Psoas muscle (tissue), 7 donors: ENCODE measurements at regions not wholly inside any gene's neighbourhood (a gene's known extent, or its start where the extent isn't known, plus 50 kb on each side); places are given as distances from the start of the nearest gene placed in this dataset.
"Not testable (repeated sequence)": the region's sequence is repeated elsewhere in the genome, so short reads cannot be mapped to it uniquely, and the experiment has no call there.

Source experiments
- ATAC-seq, 4 donors: fragments of 200-7000 bp; cut with Tn5 transposase; one replicate each; pipeline ENCODE4 v1.9.1; 2020; ENCODE audit warnings: moderate library complexity in 3 of 4, mild to moderate bottlenecking in 2 of 4
- DNase-seq, 2 donors: peaks; one replicate each; pipeline ENCODE4 v3.0.0-alpha.2; 2020
- H3K27ac ChIP-seq: fragments of 200-600 bp; one replicate; pipeline ENCODE4 v1.8.0; 2022
- H3K27me3 ChIP-seq, 3 donors: fragments of 200-600 bp in 1 of 3; one replicate each; pipeline versions ENCODE4 v1.6.1 to v1.8.0; 2013 to 2022; ENCODE audit warnings: low read length in 2 of 3, mild to moderate bottlenecking in 2 of 3, moderate library complexity in 1 of 3; ENCODE audit not compliant: insufficient read depth in 3 of 3
- H3K36me3 ChIP-seq, 2 donors: fragments of 200-600 bp in 1 of 2; one replicate each; pipeline versions ENCODE4 v1.6.1 to v1.8.0; 2013 to 2022; ENCODE audit warnings: low read depth in 1 of 2, mild to moderate bottlenecking in 1 of 2, moderate library complexity in 1 of 2; ENCODE audit not compliant: insufficient read depth in 1 of 2
- H3K4me1 ChIP-seq: fragments of 200-600 bp; one replicate; pipeline ENCODE4 v1.8.0; 2022
- H3K4me3 ChIP-seq: fragments of 200-600 bp; one replicate; pipeline ENCODE4 v1.8.0; 2022; ENCODE audit warnings: mild to moderate bottlenecking
- H3K9me3 ChIP-seq: fragments of 200-600 bp; one replicate; pipeline ENCODE4 v1.8.0; 2022
- WGBS, 3 donors: extraction: QIAGEN DNeasy Blood & Tissue Kit; methylation state at CpG; one replicate each; pipeline versions ENCODE4 v1.1.6 to v1.1.7; 2013; 5-methylcytosine and 5-hydroxymethylcytosine counted together
- intact Hi-C, 2 donors: fragments of 100-400 bp; cut with DNase I; formaldehyde crosslinking; loops; one replicate each; pipeline versions ENCODE4 v1.11.0 to v1.14.2; 2022
- donor health status: healthy with polysubstance abuse.
- donor health status: DM: no; HTN: no; CAD: no; lungs with moderate emphysema.
- donor health status: Bipolar disorder and iron deficiency.
- donor health status: healthy.
- donor health status: DM: yes; HTN: yes; CAD: no.
- donor health status: DM: no; HTN: no; CAD: no.
- donor health status: DM: yes; HTN: yes; CAD: no.

DNA sequence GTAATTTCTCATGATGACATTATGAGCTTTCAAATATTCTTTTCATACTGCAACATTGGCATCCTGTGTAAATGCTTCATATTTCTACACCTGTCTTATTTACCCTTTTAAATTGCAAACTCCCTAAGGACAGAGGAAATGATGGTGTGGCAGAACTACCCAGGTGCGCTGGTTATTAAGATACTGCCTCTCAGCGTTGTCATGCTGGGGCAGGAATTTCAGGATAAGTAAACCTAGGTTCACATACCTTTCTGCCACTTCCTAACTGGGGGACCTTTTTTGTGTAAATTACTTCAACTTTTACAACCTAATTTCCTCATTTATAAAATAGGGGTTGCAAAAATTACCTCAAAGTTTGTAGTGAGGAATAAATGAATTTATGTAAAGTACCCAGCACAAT lies 137.7 kb upstream of the NBPF26 start:
- H3K27ac ChIP-seq, ATAC-seq, H3K36me3 ChIP-seq, H3K9me3 ChIP-seq, H3K4me3 ChIP-seq, intact Hi-C loops, H3K27me3 ChIP-seq, H3K4me1 ChIP-seq, DNase-seq: not testable (repeated sequence)
- no CpG with 5 or more reads among the region's 2 CpGs for whole genome bisulfite sequencing, 3 donors

DNA sequence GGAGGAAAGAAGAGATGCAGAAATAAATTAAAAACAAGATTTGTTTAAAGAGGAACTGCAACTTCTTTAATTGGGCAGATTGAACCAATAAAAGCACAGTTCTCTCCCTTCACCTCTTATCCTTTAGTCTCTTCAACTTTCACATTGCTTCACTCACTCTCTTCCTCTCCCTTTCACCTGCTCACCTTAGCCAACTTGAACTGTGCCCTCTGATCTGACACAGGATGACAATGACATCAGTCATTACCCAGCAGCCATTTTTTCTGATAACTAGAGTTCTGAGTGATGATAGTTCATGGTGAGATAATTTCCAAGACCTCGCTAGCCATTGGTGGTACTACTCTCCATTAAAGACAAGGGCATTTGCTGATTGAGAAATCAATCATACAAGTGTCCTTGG lies 134.9 kb upstream of the NBPF26 start:
- H3K36me3 ChIP-seq, H3K4me1 ChIP-seq, H3K9me3 ChIP-seq, intact Hi-C loops, H3K4me3 ChIP-seq, H3K27me3 ChIP-seq, DNase-seq, ATAC-seq, H3K27ac ChIP-seq: not testable (repeated sequence)
- WGBS, 3 donors = no CpG with 5 or more reads among the region's 1 CpG

DNA sequence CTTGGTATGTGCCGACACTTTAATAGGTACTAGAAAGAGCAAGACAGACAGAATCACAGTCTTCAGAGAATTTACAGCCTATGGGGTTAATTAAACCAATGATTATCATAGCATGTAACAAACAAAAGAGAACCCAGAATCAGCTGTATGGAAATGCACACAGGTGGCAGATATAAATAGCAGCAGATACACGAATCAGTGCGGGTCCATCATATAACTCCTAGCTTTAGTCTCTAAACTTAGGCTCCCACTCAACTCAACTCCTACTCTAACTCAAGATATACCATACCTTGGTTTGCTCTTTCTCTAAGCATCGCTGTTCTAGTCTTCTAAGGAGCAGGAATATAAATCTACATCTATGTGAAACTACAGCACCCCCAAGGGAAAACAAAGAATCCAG lies 132.0 kb upstream of the NBPF26 start:
- ATAC-seq = peak in 1 of 4 donors; percentile 32
- Histone ChIP-seq H3K4me3 (peak overlapping the region; percentile 37), H3K27ac (peak overlapping the region; percentile 81)
- H3K4me1 ChIP-seq, intact Hi-C loops, H3K9me3 ChIP-seq, DNase-seq, H3K27me3 ChIP-seq, H3K36me3 ChIP-seq: not testable (repeated sequence)
- 24 to 45% methylated on average over 2 to 3 of the region's 4 CpGs; no CpG with 5 or more reads in 1 of the 3 donors for WGBS, 3 donors

DNA sequence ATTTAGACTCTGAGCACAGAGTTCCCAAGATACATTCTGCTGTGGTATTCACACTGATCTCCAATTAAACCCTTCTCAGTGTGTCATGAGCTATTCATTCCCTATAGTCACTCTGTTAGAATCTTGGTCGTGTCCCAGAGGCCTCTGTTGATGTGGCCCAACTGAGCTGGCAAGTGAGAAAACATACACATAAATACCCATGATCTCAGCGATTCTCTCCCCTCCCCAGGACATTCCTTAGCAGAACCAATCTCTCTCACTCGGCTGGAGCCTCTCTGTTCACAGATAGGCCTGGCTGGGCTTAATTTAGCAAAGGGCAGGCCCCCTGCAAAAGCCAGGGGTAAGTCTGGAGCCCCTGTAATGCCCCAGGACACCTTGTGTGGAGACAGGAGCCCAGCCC lies 130.8 kb upstream of the NBPF26 start:
- WGBS, 3 donors = no CpG with 5 or more reads among the region's 3 CpGs
- H3K36me3 ChIP-seq, intact Hi-C loops, H3K27ac ChIP-seq, H3K4me3 ChIP-seq, H3K9me3 ChIP-seq, H3K4me1 ChIP-seq, DNase-seq, H3K27me3 ChIP-seq: not testable (repeated sequence)
- ATAC-seq = peak; percentile 85 to 92 (median 88)

DNA sequence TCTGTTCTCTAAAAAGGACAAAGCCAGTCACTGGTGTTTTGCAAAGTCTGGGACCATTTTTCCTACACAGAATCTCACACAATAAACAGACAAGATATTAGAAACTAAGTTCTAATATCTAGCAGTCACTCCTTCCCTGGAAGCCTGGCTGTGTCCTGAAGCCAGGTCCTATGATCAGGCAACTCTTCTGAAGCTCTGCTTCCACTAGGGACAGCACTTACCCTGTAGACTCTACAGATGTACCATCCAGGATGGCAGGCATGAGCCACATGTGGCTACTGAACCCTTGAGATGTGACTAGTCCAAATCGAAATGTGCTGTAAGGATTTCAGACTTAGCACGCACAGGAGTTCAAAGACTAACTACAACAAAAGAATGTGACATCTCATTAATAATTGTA lies 130.1 kb upstream of the NBPF26 start:
- peak; percentile 70 to 83 (median 77) for ATAC-seq
- H3K9me3 ChIP-seq, H3K4me1 ChIP-seq, intact Hi-C loops, H3K27me3 ChIP-seq, H3K27ac ChIP-seq, H3K36me3 ChIP-seq, H3K4me3 ChIP-seq, DNase-seq: not testable (repeated sequence)
- whole genome bisulfite sequencing, 3 donors = no CpG with 5 or more reads among the region's 2 CpGs

DNA sequence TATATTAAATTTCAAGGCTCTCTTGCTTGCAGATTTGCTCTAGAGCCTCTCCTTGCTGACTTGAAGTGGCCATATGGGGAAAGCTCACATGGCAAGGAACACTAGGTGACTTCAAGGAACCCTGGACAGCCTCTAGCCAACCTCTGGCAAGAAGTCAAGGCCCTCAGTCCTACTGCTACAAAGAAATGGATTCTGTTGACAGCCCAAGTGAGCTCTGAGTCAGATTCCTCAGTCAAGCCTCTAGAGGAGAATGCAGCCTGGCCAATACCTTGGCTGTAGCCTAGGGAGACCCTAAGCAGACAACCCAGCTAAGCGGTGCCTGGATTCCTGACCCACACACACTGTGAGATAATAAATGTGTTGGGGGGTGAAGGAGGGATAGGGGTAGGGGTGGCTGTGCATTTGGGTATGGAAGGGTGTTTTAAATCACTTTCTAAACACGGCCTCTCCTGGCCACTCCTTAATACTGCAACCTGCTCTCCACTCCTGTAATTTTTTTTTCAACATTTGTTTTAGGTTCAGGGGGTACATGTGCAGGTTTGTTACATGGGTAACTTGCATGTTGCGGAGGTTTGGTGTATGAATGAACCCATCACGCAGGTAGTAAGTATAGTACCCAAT lies 125.3 kb upstream of the NBPF26 start:
- DNase-seq, H3K27me3 ChIP-seq, H3K36me3 ChIP-seq, H3K4me3 ChIP-seq, H3K4me1 ChIP-seq, intact Hi-C loops, H3K9me3 ChIP-seq, H3K27ac ChIP-seq: not testable (repeated sequence)
- ATAC-seq = peak; percentile 58 to 73 (median 71)
- 14% methylated on average over 1 of the region's 4 CpGs; no CpG with 5 or more reads in 2 of the 3 donors for WGBS, 3 donors

DNA sequence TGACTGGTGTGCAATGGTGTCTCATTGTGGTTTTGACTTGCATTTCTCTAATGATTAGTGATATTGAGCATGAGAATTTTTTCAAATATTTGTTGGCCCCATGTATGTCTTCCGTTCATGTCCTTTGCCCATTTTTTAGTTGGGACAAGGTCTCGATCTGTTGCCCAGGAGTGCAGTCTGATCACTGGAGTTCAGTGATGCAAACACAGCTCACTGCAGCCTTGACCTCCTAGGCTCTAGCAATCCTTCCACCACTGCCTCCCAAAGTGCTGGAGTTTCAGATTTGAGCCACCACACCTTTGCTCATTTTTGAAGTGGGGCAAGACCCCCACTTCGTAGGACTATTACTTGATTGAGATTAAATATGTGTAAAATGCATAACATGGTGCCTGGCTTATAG lies 124.2 kb upstream of the NBPF26 start:
- H3K4me3 ChIP-seq, H3K36me3 ChIP-seq, ATAC-seq, H3K4me1 ChIP-seq, H3K9me3 ChIP-seq, H3K27me3 ChIP-seq, intact Hi-C loops, H3K27ac ChIP-seq, DNase-seq: not testable (repeated sequence)
- WGBS, 3 donors = no CpG with 5 or more reads among the region's 3 CpGs

DNA sequence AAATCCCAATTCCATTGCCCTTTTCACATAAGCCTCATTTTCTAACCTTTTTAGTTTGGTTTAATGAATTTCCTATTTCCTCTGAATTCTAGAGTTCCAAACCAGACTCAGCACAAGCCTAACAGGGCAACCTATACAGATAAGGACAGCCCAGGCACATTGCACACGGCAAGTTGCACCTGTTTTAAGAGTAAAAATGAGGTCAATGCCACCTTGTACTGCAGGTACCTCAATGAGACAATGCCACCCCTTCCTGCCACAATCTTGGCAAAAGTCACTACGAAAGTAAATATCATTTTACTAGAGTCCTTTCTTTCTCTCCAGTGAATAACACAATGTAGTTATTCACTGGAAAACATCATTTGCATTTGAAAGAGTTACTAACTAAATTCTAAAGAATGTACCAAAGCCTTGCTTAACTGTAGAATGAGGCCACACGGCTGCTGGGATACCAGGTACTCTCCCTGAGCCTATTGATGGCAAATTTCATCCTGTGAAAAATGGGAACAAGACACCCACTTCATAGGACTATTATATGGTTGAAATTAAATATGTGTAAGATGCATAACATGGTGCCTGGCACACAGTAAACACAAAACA lies 123.2 kb upstream of the NBPF26 start:
- H3K27ac ChIP-seq, DNase-seq, H3K27me3 ChIP-seq, intact Hi-C loops, ATAC-seq, H3K4me3 ChIP-seq, H3K9me3 ChIP-seq, H3K36me3 ChIP-seq, H3K4me1 ChIP-seq: not testable (repeated sequence)
- no CpG with 5 or more reads among the region's 3 CpGs for WGBS, 3 donors

DNA sequence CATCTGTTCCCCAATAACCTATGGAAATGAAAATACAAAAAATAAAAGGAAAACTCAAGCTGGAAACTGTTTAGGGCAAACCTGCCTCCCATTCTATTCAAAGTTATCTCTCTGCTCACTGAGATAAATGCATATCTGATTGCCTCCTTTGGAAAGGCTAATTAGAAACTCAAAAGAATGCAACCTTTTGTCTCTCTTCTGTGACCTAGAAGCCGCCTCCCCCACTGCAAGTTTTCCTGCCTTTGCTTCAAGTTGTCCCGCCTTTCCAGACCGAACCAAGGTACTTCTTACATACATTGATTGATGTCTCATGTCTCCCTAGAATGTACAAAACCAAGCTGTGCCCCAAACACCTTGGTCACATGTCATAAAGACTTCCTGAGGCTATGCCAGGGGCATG lies 115.9 kb upstream of the NBPF26 start:
- H3K9me3 ChIP-seq, intact Hi-C loops, H3K36me3 ChIP-seq, H3K27me3 ChIP-seq, H3K4me3 ChIP-seq, H3K4me1 ChIP-seq, DNase-seq, H3K27ac ChIP-seq: not testable (repeated sequence)
- peak in 1 of 4 donors; percentile 4 for ATAC-seq
- WGBS, 3 donors = no CpG with 5 or more reads among the region's 3 CpGs

DNA sequence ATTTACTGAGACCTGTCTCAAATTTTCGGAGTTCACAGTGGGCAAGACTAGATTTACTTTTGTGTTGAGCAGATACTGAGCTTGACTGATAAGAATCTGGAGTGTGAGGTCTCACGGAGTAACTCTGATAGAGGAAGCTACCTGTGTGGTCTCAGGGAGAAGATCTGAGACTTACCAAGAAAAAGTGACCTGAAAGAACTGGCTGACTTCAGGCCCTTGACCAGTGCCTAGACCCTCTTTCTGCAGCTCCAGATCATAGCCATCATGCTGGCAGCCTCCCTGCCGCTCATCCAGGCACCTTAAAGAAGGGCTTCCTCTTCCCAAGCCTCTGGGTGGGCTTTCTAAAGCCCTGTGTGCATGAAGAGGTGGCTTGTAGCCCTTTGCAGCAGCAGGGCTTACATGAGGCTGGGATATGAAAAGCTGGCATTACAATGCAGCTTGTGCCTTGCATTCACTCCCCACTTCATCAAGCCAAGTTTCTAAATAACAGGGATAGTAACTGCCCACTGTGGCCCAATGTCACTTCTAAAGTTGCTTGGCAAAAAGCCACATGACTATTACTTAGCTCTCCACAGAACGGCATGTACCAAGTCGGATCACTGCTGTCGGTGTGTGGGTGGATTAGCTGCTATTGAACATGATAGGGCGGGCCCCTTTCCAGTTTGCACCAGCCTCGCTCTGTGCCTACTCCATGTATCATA lies 115.3 kb upstream of the NBPF26 start:
- WGBS, 3 donors = no CpG with 5 or more reads among the region's 8 CpGs
- H3K27ac ChIP-seq, H3K9me3 ChIP-seq, H3K4me1 ChIP-seq, DNase-seq, H3K36me3 ChIP-seq, H3K27me3 ChIP-seq, H3K4me3 ChIP-seq, intact Hi-C loops: not testable (repeated sequence)
- peak; percentile 84 to 93 (median 88) for ATAC-seq

DNA sequence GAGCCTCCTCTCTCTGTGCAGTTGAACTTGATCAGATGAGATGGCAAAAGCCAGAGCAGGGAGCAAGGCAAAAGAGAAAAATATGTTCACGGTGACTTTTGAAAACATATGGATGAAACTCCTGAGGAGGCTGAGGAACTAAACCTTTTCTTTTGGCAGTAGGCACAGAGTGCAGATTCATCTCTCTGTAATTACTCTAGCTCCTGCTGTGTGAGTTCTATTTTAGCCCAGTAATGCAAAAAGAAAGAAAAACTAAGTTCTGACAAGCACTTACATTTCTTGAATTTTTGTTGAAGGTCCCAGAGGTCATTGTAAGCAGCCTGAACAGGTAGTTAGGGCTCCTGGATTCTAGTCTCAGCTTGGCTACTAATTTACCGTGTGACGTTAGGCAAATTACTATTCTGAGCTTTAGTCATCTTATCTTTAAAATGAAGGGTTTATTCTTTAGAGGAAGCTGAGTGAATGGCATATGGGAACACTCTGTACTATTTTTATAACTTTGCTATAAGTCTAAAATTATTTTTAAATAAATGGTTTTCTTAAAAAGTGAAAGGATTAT lies 114.7 kb upstream of the NBPF26 start:
- H3K4me3 ChIP-seq, H3K4me1 ChIP-seq, H3K36me3 ChIP-seq, H3K27ac ChIP-seq, H3K9me3 ChIP-seq, intact Hi-C loops, DNase-seq, H3K27me3 ChIP-seq: not testable (repeated sequence)
- ATAC-seq = peak; percentile 0 to 26 (median 16)
- no CpG with 5 or more reads among the region's 3 CpGs for WGBS, 3 donors
